ENCODE measurements at regions not wholly inside any gene's neighbourhood (a gene's known extent, or its start where the extent isn't known, plus 50 kb on each side); places are given as distances from the start of the nearest gene placed in this dataset.

DNA sequence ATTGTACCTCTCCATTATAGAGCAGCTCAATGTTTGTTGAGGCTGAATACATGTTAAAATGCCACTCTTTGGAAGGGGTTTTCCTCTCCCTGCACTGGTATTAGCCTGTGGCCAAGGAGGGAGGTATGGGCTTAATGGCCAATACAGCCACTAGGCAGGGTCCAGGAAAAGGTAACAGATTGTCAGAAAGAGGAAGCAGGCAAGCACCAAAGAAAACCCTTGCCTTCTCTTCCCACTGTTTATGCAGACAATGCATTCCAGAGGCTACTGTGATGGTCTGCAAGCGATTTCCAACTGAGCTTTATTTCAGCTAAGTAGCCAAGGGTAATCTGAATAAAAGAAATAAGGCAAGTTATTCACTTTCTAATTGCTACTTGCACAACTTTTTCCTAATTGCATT is 95.3 kb upstream of the SLC27A6 start:
- DNase-seq: no peak
- H3K4me1 ChIP-seq: no peaks in the 10 kb centered on the region
- no peak overlapping the region for H3K4me3 ChIP-seq
- 46 to 55% methylated on average over 1 of the region's 1 CpG for whole genome bisulfite sequencing, 2 donors
- no peaks in the 10 kb centered on the region for H3K9me3 ChIP-seq
- no peaks in the 10 kb centered on the region for H3K27me3 ChIP-seq
- ATAC-seq (ENCODE audit: low FRiP score in 2 of 2): no peak
- no peak overlapping the region for H3K27ac ChIP-seq
- no peak for TF ChIP-seq POLR2A (IDR thresholded peaks at IDR 0.05)
- TF ChIP-seq EP300 (IDR thresholded peaks at IDR 0.05): no peak
- TF ChIP-seq POLR2AphosphoS5 (IDR thresholded peaks at IDR 0.05): no peak
- TF ChIP-seq CTCF (IDR thresholded peaks at IDR 0.05): no peak
- no peaks in the 10 kb centered on the region for H3K36me3 ChIP-seq

DNA sequence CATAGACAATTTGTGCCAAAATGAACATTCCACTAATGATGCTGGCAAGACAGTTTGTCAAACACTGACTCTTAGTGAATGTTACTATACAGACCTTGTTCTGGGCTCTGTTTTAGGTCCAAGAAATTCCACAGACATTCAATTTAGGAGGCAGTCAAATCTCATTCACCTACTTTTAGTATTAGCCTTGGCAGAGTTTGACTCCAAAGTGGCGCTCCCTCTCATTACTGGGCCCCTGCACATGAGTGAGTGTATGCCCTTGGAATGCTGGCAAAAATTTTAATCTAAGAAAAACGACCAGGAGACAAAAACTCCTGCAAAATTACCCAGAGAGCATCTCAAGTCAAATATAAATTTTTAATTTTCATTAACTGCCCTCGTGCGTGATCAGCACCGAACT is 94.9 kb upstream of the SLC27A6 start:
- DNase-seq (no peak), ATAC-seq (ENCODE audit: low FRiP score in 2 of 2) (no peak)
- H3K4me1 ChIP-seq: no peaks in the 10 kb centered on the region
- H3K9me3 ChIP-seq: no peaks in the 10 kb centered on the region
- H3K36me3 ChIP-seq: no peaks in the 10 kb centered on the region
- no peak for TF ChIP-seq CTCF (IDR thresholded peaks at IDR 0.05)
- 43 to 55% methylated on average over 5 of the region's 5 CpGs for WGBS, 2 donors
- H3K27me3 ChIP-seq: no peaks in the 10 kb centered on the region
- no peak overlapping the region for H3K4me3 ChIP-seq
- H3K27ac ChIP-seq: peak overlapping the region in 1 of 4 donors; percentile 35

- Histone ChIP-seq H3K4me3 (no peak overlapping the region), H3K4me1 (no peaks in the 10 kb centered on the region), H3K27ac (no peak overlapping the region), H3K36me3 (no peaks in the 10 kb centered on the region), H3K27me3 (no peaks in the 10 kb centered on the region), H3K9me3 (no peaks in the 10 kb centered on the region)
- DNase-seq (no peak), ATAC-seq (ENCODE audit: low FRiP score in 2 of 2) (no peak)
- TF ChIP-seq CTCF (IDR thresholded peaks at IDR 0.05) (no peak), POLR2AphosphoS5 (IDR thresholded peaks at IDR 0.05) (no peak), POLR2A (IDR thresholded peaks at IDR 0.05) (no peak), EP300 (IDR thresholded peaks at IDR 0.05) (no peak)
- WGBS, 2 donors: 70 to 77% methylated on average over 3 of the region's 3 CpGs
Measured at GRCh38 chr5:128870923-128871322, 94.4 kb upstream of the SLC27A6 start.

- TF ChIP-seq EP300 (IDR thresholded peaks at IDR 0.05) (no peak), POLR2A (IDR thresholded peaks at IDR 0.05) (no peak), CTCF (IDR thresholded peaks at IDR 0.05) (no peak), POLR2AphosphoS5 (IDR thresholded peaks at IDR 0.05) (no peak)
- Histone ChIP-seq H3K36me3 (no peaks in the 10 kb centered on the region), H3K4me3 (no peak overlapping the region), H3K4me1 (no peaks in the 10 kb centered on the region), H3K27me3 (no peaks in the 10 kb centered on the region), H3K27ac (no peak overlapping the region), H3K9me3 (no peaks in the 10 kb centered on the region)
- 72 to 74% methylated on average over 3 of the region's 3 CpGs for WGBS, 2 donors
- ATAC-seq (ENCODE audit: low FRiP score in 2 of 2) (no peak), DNase-seq (no peak)
Measured at GRCh38 chr5:128876569-128877382, 88.5 kb upstream of the SLC27A6 start.

- no peak overlapping the region for H3K4me3 ChIP-seq
- no peaks in the 10 kb centered on the region for H3K27me3 ChIP-seq
- TF ChIP-seq POLR2A (IDR thresholded peaks at IDR 0.05) (no peak), POLR2AphosphoS5 (IDR thresholded peaks at IDR 0.05) (no peak), EP300 (IDR thresholded peaks at IDR 0.05) (no peak), CTCF (IDR thresholded peaks at IDR 0.05) (no peak)
- DNase-seq (no peak), ATAC-seq (ENCODE audit: low FRiP score in 2 of 2) (no peak)
- H3K36me3 ChIP-seq: no peaks in the 10 kb centered on the region
- no peaks in the 10 kb centered on the region for H3K9me3 ChIP-seq
- H3K27ac ChIP-seq: no peak overlapping the region
- no peaks in the 10 kb centered on the region for H3K4me1 ChIP-seq
- 74 to 88% methylated on average over 4 of the region's 4 CpGs for WGBS, 2 donors
Measured at GRCh38 chr5:128877476-128877875, 87.8 kb upstream of the SLC27A6 start.
